HG03520 (cell line): ENCODE measurements at regions not wholly inside any gene's neighbourhood (a gene's known extent, or its start where the extent isn't known, plus 50 kb on each side); places are given as distances from the start of the nearest gene placed in this dataset.

Source experiments
- ATAC-seq: cut with Tn5 transposase; IDR thresholded peaks from one replicate; pipeline ENCODE4 v1.9.1; 2021; ENCODE audit warnings: mild to moderate bottlenecking, moderate library complexity; ENCODE audit not compliant: unreplicated experiment

DNA sequence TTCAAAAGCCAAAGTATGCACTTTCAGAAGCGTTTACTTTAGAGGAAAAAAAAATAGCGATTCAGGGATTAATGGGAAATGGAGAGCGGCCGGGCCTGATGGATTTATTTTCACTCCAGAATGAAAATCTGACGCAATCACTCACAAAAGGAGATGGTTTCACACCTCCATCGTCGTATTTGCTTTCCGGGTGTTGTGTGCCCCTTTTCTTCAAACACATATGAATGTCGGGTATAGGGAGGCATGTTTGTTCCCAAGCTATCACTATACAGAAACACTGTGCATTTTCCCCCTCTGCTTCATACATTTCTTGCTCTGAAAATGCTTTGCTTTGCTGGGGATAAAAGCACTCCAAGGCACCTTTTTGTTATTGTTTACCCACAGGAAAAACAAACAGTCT, 562.2 kb upstream of the ZFHX3 start:
- ATAC-seq: no peak

DNA sequence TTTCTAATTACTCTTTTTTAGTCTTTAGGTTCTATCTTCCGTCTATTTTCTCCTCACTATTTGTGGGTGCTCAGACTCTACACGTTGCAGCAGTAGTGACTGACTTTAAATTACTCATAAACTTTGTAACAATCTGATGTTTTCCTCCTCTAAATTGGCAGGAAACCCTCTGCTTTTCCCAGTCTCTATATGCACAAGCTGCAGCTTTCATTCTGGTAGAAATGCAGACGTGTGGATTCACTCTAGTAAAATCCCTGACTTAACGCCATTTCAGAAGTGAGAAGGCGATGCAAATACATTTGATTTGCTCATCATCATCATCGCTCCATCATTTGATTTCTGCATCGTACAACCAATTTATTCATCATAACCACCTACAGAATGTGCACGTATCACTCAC, 561.0 kb upstream of the ZFHX3 start:
- no peak for ATAC-seq

DNA sequence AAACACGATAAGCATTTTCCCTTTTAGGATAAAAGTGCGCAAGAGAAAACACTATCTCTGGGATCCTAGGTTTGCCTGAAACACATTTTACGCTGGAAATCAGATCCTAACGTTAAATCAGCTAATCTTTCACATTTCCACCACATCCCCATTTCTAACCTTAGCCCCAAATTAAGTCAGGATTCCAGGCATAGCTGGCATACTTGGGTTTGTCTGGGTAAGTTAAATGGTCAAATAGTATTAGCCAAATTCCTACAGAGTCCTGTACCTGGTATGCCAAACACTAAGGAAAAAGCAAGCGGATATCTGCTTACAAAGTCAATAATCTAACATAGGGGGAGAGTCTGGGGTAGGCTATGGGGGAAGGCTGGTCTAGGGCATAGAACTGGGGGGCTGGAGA, 557.4 kb upstream of the ZFHX3 start:
- no peak for ATAC-seq

DNA sequence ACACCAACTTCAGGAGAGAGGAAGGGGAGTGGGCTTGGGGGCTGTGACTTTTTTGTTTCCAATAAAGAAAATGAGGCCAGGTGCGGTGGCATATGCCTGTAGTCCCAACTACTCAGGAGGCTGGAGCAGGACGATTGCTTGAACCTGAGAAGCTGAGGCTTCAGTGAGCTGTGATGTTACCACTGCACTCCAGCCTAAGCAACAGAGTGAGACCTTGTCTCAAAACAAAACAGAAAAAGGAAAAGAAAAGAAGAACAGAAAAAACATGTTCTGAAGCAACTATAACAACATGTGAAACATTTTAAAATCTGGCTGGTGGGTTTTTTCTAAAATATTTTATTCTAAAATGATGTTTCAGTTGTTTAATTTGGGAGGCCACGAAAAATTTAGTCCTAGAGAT, 554.0 kb upstream of the ZFHX3 start:
- no peak for ATAC-seq

DNA sequence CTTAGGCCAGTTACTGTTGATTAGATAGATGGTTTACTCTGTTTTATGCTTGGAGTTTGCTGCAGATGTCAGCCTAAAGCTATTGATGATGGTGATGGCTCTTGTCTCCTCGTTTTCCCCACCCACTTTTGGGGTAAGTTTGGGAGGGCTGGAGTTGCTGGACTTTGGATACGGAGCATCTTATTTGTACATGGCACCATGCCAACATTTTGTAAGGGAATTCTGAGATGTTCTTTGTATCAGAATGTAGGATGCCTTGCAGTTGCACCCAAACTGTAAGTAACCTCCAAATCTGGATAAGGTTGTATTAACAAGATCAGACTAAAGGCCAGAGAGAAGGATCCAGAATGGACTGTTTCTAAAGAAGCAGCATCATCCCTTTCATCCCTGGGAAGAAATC, 551.9 kb upstream of the ZFHX3 start:
- no peak for ATAC-seq

DNA sequence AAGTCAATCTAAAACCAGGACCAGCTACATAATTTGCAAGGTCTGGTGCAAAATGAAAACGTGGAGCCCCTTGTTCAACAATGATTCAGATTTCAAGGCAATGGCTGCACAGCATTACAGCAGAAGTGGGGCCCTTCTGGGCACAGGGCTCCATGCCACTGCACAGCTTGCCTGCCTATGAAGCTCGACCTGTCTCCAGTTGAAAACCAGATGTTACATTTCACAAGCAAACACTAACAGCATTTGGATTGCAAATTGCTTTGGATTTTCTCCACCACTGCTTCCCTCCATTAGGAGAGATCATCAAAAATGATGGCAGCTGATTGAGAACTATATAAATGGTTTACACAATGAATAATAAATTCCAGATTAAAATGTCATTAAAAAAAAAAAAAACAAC, 551.4 kb upstream of the ZFHX3 start:
- ATAC-seq: no peak

DNA sequence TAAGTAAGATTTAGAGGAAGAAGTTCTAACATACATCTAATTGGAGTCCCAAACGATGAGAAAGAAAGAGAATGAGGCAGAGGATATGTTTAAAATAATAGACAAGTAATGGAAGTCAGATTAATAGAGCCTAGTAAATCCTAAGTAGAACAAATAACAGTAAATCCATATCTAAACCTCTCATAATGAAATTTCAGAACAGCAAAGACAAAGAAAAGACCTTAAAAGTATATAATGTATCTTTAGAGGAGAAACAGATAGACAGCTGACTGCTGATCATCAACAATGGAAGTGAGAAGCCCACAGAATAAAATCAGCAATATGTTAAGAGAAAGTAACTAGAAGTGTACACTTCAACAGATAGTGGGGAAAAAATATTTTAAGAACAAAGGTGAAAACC, 536.2 kb upstream of the ZFHX3 start:
- no peak for ATAC-seq

DNA sequence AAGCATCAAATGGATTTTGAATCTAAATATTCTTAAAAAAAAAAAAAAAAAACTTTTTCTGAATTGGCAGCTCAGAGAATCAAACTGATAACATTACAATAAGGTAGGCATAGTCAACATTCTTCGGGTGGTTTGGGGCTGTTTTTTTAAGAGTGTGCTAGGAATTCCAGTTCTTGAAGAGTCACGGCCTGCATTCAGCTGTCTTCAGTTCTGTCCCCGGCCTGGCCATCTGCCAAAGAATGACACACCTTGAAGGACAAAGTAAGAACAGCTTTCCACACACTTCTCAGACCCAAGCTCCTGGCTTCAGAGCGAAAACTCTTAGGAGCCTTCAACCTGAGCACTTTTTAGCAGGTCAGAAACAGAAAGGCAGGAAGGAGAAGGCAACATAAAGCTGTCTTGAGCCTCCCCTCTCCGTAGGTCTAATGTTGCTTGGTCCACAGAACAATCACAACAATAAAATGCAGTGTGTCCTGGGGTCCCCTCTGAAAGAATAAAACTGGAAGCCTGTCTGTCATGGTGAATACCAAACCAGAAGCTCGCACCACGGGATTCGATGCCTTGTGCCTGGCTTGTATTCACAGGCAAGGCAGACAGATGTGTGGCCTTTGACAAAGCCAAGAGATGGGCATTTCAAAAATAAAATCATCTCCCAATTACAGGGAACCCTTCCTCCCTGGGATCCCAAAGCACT, 524.4 kb upstream of the ZFHX3 start:
- ATAC-seq: no peak

DNA sequence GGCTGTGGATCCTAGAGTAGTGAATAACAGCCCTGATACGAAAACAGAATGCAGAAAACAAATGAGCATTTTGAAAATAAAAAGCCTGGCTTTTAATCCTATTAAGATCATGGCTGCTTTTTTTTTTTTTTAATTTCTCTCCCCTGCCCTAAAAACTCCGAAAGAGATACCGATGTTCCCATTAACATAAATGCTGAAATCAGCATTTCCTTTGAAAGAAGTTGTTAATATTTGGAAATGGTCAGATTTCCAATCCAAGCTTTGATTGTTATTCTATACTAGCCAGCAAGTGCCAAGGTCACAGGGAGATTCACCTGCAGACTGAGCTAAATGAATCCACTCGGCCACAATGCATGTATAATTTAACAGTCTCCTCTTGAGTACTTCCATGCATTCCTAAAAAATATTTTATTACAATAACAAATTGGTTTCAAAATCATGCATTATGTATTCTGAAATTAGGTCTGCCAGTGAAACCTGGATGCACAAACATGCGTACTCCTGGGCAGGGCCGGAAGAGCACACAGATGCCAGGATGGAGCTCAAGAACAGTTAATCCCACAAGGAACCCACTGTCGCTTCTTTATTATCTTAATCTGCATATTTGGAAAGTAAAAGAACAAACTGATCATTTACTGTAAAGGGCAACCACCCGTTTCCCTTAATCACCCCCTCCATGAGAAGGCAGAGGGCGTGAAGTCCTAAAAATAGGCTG, 521.5 kb upstream of the ZFHX3 start:
- no peak for ATAC-seq

DNA sequence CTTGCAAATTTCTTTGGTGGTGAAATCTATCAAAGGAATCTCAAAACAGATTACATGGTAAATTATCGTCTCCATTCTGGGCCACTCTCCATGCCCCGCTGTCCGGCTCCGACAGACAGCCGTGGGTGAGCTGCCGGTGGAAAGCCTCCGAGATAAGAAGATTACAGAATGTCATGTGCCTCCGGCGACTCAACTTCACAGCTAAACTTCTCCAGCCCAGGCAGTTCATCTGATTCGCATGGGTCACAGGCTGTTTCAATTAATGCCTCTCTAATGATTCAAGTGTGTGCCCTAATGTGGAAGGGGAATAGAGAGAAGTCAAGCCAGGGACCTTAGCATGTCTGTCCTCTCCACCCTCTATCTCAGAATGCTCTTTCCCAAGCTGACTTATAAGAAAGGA, 520.8 kb upstream of the ZFHX3 start:
- no peak for ATAC-seq

DNA sequence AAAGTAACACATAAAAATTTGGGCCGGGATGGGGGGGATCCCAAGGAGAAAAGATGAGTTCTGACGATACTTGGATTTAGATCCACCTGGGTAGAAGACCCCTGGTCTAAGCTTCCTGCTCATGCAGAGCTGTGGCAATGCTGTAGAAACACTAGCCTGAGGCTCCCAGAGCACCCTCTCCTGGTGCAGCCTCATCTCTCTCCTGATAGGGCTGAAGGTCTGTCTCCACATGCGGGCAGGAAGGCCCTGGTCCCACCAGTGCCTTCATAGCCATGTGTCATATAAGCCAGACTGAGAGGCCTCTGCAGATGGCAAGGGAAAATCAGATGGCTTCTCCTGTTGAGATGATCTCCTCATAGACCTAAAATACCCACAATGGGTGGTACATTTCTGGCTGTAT, 518.0 kb upstream of the ZFHX3 start:
- ATAC-seq: no peak

DNA sequence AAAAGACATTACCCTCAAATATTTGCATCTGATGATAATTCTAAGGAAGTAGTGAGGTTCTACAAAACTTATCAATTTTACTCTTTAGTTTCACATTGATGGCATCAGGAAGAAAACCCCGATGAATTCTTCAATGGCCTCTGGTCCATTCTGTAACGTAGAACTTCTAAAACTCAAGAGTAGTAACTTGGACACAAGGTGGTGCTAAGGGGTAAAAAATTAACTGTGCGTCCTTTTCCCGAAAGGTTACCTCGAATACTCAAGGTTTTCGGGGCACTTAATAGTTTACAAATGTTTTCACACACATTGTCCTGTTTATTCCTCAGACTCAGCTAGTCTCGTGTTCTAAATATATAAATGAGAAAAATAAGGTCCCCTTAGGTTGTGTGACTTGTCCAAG, 517.3 kb upstream of the ZFHX3 start:
- ATAC-seq: no peak

DNA sequence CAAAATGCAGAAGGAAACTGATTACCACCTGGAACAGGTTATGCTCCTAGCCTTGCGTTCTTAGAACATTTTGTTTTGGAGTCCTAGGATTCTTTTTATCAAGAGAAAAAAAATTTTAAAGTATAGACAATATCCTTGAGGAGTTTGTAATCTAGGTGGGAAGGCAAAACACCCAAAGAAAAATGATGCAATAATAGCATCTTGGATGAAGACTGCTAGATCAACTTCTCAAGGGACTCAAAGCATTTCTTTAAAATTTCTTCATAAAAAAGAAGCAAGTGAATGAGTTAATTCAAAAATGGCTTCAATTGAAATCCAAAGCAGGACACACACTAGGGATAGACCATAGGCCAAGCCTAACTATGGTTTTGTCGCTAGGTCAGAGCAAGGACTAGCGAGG, 515.8 kb upstream of the ZFHX3 start:
- no peak for ATAC-seq

DNA sequence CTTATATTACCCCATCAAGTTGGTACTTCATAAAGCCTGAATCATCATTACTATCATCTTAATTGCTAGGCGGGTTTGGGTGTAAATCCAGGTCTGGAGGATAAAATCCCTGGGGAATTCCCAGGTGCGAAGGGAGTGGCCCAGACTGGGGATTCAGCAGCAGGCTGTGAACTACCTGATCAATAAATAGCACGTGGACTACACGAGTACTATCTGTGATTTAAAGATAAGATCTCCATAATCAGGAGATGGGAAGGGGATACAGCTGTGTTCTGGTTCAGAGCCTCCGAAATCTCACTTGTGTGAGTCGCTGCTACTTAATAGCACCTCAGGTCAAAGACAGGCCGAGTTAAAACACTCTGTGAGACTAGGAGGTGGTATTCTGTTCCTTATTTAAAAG, 512.6 kb upstream of the ZFHX3 start:
- ATAC-seq: no peak

DNA sequence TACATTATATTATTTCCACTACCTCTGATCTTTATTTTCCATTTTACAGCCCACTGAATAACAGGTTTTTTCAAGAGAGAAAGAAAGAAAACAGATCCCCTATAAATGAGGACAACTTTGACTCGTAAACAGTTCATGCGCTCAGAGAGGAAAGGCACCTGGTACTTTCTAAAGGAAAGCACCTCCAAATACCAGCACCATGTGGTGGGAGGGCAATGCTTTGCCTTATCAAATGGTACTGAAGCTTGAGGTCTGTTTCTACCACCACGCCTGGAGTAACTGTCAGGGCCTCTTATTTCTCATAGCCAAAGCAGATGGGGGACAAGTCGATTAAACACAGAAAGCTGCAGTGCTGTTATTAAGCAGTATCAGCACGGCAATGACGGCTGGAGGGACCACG, 510.3 kb upstream of the ZFHX3 start:
- ATAC-seq: no peak

DNA sequence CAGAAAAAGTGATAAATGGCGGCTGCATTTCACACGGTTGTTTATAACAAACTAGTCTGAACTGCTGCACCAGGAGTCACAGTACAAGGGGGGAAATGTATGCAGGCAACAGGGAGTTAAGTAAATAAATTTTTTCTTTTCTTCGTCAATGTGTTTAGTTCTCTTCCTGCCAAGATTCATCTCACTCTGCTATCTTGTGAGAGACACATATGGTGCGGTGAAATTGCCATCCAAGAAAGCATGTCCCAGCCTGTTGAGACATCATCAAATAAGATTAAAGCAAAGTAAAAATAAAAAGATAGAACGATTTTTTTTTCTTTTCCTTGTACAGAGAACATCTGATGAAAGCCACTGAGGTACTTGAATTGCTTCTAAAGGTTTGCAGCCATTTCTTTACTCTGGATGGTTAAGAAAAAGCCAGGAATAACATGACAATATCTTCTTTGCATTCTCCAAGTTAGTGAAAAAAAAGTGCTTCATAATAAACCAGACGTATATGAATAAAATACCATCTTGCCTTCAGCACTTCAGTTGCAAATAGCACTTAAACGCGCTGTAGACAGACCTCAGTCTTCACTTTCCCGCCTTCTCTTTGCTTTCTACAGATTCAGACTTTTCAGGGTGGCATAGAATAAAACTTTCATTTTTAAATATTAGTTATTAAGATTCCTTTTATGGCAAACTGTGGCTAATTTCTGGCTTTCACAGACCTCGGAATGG, 506.2 kb upstream of the ZFHX3 start:
- ATAC-seq: no peak

DNA sequence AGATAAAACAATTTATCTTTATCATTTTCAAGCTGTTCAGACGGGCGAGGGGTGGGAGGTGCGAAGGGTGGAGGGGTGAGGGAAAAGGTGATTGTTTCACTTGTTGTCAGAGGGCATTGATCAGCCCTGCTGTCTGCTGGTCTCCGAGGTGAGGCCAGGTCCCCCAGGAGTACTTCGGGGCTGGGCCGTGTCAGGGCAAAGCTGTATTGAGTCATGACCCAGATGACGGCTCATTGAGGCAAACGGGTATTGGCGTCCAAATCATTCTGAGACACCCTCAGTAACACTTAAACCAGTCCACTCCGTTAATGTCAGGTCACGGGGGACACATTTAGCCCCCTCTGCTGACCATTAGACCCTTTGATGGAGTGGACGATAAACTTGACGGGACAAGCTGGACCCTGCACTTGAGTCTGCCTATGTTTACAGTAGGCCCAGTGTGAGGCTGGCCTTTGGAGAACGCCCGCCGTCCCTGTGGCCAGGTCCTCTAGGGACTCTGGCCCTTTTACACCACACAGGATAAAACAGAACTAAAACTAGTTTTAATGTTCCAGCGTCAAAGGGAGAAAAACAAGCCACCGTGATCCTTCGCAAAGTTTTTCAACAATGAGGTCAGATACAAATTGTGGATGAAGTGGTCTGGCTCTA, 502.2 kb upstream of the ZFHX3 start:
- ATAC-seq: no peak

DNA sequence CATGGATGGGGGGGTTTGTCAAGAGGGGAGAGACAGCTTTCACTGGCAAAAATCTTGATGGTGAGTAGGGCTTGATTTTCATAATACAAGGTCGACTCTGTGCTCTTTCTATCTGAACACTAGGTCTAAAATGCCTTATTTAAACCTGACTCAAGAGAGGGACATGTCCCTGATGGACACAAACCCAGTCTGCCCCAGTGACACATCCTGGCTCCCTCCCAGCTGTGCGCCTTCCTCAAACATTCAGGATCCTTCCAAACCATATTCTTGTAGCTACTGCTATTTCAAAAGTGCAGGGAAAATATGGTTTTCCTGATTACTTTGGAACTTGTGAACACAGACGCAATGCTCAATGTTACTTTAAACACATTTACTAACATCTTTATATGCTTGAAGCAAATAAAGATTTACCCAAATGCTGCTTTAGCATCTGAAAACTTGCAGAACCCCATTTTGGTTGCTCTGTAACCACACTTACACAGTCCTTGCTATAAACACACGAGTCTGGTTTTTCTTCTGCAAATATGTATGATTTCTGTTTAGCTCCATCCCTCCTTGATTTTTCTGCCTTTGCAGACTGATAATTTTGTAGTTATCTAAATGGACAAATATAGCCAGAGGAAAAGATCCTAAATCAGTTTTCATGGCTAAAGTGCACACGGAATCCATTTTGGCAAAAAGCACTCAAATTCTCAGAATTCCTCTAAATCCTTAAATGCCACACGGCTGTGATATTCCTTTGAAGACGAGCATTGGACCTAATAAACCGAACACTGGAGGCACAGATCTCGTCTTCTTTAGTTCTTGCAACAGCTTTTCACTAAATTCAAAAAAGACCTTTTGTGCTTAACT, 499.9 kb upstream of the ZFHX3 start:
- no peak for ATAC-seq

DNA sequence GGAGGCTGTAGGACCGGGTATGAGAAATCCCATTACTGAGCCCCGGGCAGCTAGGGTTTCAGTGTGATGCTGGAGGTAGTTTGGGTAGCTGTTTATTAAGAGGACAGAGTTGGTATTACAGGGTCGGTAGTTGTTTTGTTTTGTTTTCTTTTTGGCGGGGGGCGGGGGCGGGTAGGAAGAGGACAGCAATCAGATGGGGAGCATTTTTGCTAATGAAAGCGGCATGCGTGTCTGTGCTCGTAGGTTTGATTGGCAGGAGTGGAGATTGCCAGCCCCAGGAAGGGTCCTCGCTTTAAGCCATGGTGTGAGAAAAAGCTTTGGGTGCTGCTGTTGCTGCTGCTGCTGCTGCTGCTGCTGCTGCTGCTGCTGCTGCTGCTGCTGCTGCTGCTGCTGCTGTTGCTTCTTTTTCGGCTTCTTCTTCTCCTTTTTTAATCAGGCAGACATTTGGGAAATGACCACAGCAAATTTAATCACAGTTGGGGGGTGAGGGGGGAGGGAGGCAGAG, 498.5 kb upstream of the ZFHX3 start:
- no peak for ATAC-seq

DNA sequence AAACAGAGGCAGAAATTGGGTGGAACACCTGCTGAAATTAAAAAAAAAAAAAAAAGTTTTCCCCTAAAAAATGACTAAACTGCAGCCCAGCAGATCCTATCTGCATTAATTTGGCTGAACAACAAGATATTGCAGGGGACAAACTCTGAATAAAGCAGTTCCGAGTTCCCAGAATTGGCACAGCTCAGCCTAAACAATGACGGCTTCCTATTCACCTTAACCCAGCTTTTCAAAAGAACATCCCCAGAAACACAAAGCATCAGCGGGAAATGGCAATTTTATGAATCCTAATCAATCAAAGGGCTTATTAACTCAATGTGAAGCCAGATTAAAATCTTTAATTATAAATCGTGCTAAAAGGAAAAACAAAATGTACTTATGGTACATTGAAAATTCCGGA, 497.8 kb upstream of the ZFHX3 start:
- no peak for ATAC-seq

DNA sequence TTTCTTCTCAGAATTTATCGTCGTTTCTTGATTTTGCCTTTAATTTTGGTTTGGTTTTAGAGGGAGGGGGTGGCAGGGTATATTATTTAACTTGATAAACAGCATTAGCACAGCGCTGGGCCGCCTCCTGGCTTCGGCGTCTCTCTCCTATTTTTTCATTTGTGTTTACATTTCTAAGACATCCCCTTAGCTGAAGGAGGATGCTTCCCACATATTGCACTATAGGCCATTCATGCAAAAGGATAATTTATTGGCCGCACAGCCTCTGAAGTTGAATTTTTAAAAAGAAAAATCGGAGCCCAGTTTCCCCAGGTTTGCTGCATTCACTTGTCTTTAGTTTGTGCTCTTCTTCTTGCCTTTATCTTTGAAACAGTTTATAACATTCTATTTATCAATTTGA, 497.4 kb upstream of the ZFHX3 start:
- no peak for ATAC-seq
